ENCODE measurements at regions not wholly inside any gene's neighbourhood (a gene's known extent, or its start where the extent isn't known, plus 50 kb on each side); places are given as distances from the start of the nearest gene placed in this dataset.

DNA sequence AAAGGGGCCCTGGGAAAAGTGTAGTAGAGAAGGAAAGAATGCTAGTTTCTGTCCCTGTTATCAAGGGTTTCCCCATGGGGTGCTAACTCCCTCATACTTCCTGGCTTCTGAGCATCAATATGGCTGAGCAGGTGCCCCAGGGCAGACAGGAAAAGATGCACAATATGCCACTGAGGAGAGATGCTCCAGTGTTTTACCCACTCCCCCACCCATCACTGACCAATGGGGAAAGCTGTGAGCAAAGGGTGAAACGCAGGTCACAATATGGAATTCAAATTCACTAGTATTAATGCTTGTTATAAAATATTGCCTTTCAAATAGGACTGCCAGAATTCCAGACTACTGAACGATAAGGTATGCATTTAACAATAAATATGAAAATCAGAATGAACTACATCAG is 187.5 kb upstream of the CTNNB1 start:
- Mint-ChIP-seq H3K27me3 (peaks cover 11 to 21% of the 10 kb centered on the region in 2 donors), H3K4me3 (no peak overlapping the region)
- POLR2A ChIA-PET (ENCODE audit: partially characterized antibody), result no interaction called here

DNA sequence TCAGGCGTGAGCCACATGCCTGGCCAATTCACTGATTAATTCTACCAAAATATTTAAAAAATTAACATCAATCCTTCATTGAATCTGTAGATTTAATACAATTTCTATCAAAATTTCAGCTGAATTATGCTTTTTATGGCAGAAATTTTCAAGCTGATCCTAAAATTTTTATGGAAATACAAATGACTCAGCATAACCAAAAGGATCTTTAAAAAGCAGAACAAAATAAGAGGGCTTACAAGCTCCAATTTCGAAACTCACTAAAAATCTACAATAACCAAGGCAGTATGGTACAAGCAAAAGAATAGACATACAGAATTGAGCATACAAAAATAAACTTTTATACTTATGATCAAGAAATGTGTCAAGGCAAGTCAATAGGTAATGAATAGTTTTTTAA is 180.4 kb upstream of the CTNNB1 start:
- Mint-ChIP-seq H3K36me3 (no peaks in the 10 kb centered on the region), H3K9me3 (peaks cover 0 to 2% (median 0%) of the 10 kb centered on the region in 8 donors), H3K4me3 (no peak overlapping the region), H3K27me3 (peaks cover 6 to 10% of the 10 kb centered on the region in 2 donors), H3K27ac (no peak overlapping the region), H3K4me1 (no peaks in the 10 kb centered on the region)
- ChIA-PET POLR2A (ENCODE audit: partially characterized antibody) (no interaction called here), CTCF (ENCODE audit: partially characterized antibody) (no interaction called here)
- Histone ChIP-seq H3K9me3 (ENCODE audit: control insufficient read depth in 1 of 2, low read length in 2 of 2) (no peaks in the 10 kb centered on the region), H3K27me3 (ENCODE audit: insufficient read depth, low read length) (no peaks in the 10 kb centered on the region), H3K27ac (ENCODE audit: low read depth, low read length) (no peak overlapping the region), H3K36me3 (ENCODE audit: insufficient read depth, low read length) (no peaks in the 10 kb centered on the region), H3K4me3 (ENCODE audit: low read length in 2 of 2) (no peak overlapping the region), H3K4me1 (ENCODE audit: insufficient read depth, low read length) (no peaks in the 10 kb centered on the region)
- intact Hi-C loops (cut with micrococcal nuclease), result no loop called here
- DNase-seq, result no peak

More for the DNA sequence above, 187.5 kb upstream of the CTNNB1 start:
- no peaks in the 10 kb centered on the region for H3K9me3 ChIP-seq (ENCODE audit: control insufficient read depth in 1 of 2, low read length in 2 of 2)
- no peak for DNase-seq
- H3K4me3 ChIP-seq (ENCODE audit: low read length in 2 of 2), result no peak overlapping the region
- no peak overlapping the region for H3K27ac Mint-ChIP-seq
- no peaks in the 10 kb centered on the region for H3K4me1 ChIP-seq (ENCODE audit: insufficient read depth, low read length)
- H3K36me3 Mint-ChIP-seq, result peaks cover 3 to 8% of the 10 kb centered on the region in 2 donors
- intact Hi-C loops (cut with micrococcal nuclease), result no loop called here
- H3K27ac ChIP-seq (ENCODE audit: low read depth, low read length), result no peak overlapping the region
- H3K27me3 ChIP-seq (ENCODE audit: insufficient read depth, low read length), result no peaks in the 10 kb centered on the region
- H3K36me3 ChIP-seq (ENCODE audit: insufficient read depth, low read length), result no peaks in the 10 kb centered on the region
- CTCF ChIA-PET (ENCODE audit: partially characterized antibody), result no interaction called here
- peaks cover 10 to 21% (median 15%) of the 10 kb centered on the region in 8 donors for H3K9me3 Mint-ChIP-seq
- H3K4me1 Mint-ChIP-seq, result no peaks in the 10 kb centered on the region

DNA sequence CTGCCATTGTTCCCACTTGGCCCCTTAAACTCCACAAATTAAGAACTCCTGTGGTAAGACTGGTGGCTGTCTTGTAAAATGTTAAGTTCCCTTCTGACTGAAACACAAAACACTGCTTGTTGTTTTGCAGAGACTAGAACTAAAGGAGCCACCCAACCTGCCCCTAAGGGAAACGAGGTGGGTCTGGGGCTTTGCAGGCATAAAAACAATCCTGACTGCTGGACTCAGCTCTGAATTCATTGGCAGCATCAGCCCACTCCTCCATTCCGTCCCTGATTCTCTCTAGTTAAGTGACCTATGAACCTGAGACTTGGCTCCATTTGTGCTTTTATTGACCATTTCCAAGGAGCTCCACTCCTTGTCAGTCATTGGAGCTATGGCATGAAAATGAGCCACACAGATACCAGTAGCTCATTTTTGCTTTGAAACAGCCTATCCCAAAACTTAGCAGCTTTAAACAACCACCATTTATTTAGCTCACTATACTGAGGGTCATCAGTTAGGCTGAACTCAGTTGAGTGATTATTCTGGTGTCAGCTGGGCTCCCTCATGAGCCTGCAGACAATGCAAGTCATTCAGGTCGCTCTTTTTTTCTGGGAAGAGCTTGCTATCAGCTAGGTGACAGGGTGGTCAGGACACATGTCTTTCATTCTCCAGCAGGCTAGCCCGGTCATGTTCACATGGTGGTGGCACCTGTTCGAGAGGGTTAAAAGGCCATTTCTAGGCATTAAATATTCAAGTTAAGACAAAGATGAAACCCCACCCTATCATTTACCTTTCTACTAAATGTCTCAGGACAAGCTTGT is 175.1 kb upstream of the CTNNB1 start:
- Mint-ChIP-seq H3K27me3 (peaks cover 6 to 7% of the 10 kb centered on the region in 2 donors), H3K9me3 (peaks cover 0 to 2% (median 0%) of the 10 kb centered on the region in 8 donors), H3K27ac (no peak overlapping the region), H3K4me3 (no peak overlapping the region), H3K36me3 (no peaks in the 10 kb centered on the region), H3K4me1 (no peaks in the 10 kb centered on the region)
- Histone ChIP-seq H3K27me3 (ENCODE audit: insufficient read depth, low read length) (no peaks in the 10 kb centered on the region), H3K4me3 (ENCODE audit: low read length in 2 of 2) (no peak overlapping the region), H3K4me1 (ENCODE audit: insufficient read depth, low read length) (no peaks in the 10 kb centered on the region), H3K36me3 (ENCODE audit: insufficient read depth, low read length) (no peaks in the 10 kb centered on the region), H3K27ac (ENCODE audit: low read depth, low read length) (no peak overlapping the region), H3K9me3 (ENCODE audit: control insufficient read depth in 1 of 2, low read length in 2 of 2) (no peaks in the 10 kb centered on the region)
- ChIA-PET POLR2A (ENCODE audit: partially characterized antibody) (no interaction called here), CTCF (ENCODE audit: partially characterized antibody) (no interaction called here)
- no peak for DNase-seq
- intact Hi-C loops (cut with micrococcal nuclease), result no loop called here

DNA sequence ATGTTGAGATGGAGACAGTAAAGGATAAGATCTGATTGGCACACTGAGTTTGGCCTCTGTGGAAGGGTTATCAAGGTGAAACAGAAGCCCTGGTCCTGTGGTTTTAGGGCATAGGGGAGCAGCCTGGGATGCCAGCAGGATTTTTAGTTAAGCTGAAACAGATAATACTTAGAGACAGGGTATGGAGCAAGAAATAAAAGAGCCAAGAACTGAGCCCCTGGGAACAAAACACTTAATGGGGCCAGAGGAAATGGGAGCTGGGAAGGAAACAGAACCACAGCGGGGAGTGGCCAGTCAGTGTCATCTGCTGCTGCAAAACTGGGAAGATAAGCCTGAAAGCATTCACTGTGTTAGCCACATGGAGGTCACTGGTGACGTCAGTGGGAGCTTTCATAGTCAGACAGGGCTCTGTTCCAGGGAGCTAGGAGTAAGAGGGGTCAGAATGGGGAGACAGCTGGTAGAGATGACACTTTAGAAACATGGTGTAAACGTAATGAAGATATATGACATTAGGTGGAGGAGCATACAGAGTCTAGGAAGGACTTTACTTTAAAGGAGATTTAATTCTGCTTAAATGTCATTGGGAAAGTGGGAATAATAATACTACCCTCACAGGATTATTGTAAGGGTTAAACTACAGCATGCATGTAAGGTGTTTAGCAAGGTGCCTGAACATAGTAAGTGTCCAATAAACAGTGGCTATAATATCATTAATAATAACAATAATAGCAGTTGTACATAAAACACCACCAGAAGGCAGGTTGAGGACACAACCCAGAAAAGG is 172.7 kb upstream of the CTNNB1 start:
- H3K4me3 Mint-ChIP-seq, result no peak overlapping the region
- ChIA-PET POLR2A (ENCODE audit: partially characterized antibody) (no interaction called here), CTCF (ENCODE audit: partially characterized antibody) (no interaction called here)
- Histone ChIP-seq H3K4me1 (ENCODE audit: insufficient read depth, low read length) (no peaks in the 10 kb centered on the region), H3K27ac (ENCODE audit: low read depth, low read length) (no peak overlapping the region), H3K9me3 (ENCODE audit: control insufficient read depth in 1 of 2, low read length in 2 of 2) (no peaks in the 10 kb centered on the region), H3K36me3 (ENCODE audit: insufficient read depth, low read length) (no peaks in the 10 kb centered on the region), H3K27me3 (ENCODE audit: insufficient read depth, low read length) (peaks cover 5% of the 10 kb centered on the region), H3K4me3 (ENCODE audit: low read length in 2 of 2) (no peak overlapping the region)
- no peaks in the 10 kb centered on the region for H3K9me3 Mint-ChIP-seq
- intact Hi-C loops (cut with micrococcal nuclease), result no loop called here
- H3K4me1 Mint-ChIP-seq, result no peaks in the 10 kb centered on the region
- no peak overlapping the region for H3K27ac Mint-ChIP-seq
- peaks cover 3 to 5% of the 10 kb centered on the region in 2 donors for H3K27me3 Mint-ChIP-seq
- H3K36me3 Mint-ChIP-seq, result no peaks in the 10 kb centered on the region
- DNase-seq, result no peak

DNA sequence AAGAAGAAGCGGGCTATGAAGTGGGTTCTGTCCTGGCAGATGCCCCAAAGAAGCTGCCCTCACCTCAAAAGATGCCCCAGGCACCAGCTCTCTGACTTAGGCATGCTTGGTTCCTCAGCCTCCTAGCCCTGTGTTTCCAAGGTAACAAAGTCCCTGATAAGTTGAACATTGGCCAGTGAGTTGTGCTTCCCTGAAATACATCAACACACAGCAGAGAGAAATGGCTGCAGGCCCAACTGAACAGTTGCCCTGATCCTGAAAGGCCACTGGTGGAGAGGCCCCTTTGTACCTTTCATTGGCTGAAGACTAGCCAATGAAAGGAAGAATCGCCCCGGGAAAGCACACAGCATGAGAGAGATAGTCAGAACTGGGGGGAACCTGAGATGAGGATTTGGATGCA is 169.9 kb upstream of the CTNNB1 start:
- POLR2A ChIA-PET (ENCODE audit: partially characterized antibody), result no interaction called here
- intact Hi-C loops (cut with micrococcal nuclease), result no loop called here
- Mint-ChIP-seq H3K4me1 (no peaks in the 10 kb centered on the region), H3K27ac (no peak overlapping the region), H3K27me3 (peaks cover 4 to 9% of the 10 kb centered on the region in 2 donors), H3K36me3 (no peaks in the 10 kb centered on the region), H3K9me3 (no peaks in the 10 kb centered on the region), H3K4me3 (no peak overlapping the region)
- Histone ChIP-seq H3K27me3 (ENCODE audit: insufficient read depth, low read length) (peaks cover 5% of the 10 kb centered on the region), H3K4me1 (ENCODE audit: insufficient read depth, low read length) (no peaks in the 10 kb centered on the region), H3K27ac (ENCODE audit: low read depth, low read length) (no peak overlapping the region), H3K9me3 (ENCODE audit: control insufficient read depth in 1 of 2, low read length in 2 of 2) (no peaks in the 10 kb centered on the region), H3K4me3 (ENCODE audit: low read length in 2 of 2) (no peak overlapping the region), H3K36me3 (ENCODE audit: insufficient read depth, low read length) (no peaks in the 10 kb centered on the region)
- CTCF ChIA-PET (ENCODE audit: partially characterized antibody), result no interaction called here
- DNase-seq, result no peak

DNA sequence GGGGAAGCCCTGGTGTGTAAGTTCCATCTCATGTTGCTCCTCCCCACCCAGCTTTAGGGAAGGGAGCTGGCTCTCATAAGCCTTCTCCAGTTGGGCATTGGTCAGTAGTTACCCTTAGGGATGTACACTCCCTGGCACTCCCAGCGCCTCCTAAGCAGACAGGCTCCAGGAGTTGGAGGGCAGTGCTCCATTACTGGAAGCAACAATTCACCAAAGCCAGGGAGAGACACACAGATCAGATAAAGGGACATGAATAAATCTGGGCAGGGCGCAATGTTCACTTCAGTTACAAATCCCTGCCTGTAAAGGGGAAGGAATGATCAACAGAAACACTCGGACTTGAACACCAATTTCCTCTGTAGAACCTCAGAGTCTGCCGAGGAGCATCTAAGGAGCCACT is 169.1 kb upstream of the CTNNB1 start:
- no peak for DNase-seq
- CTCF ChIA-PET (ENCODE audit: partially characterized antibody), result no interaction called here
- H3K27ac Mint-ChIP-seq, result no peak overlapping the region
- Histone ChIP-seq H3K9me3 (ENCODE audit: control insufficient read depth in 1 of 2, low read length in 2 of 2) (no peaks in the 10 kb centered on the region), H3K27me3 (ENCODE audit: insufficient read depth, low read length) (peaks cover 5% of the 10 kb centered on the region), H3K27ac (ENCODE audit: low read depth, low read length) (no peak overlapping the region), H3K36me3 (ENCODE audit: insufficient read depth, low read length) (no peaks in the 10 kb centered on the region), H3K4me1 (ENCODE audit: insufficient read depth, low read length) (no peaks in the 10 kb centered on the region), H3K4me3 (ENCODE audit: low read length in 2 of 2) (no peak overlapping the region)
- no peaks in the 10 kb centered on the region for H3K9me3 Mint-ChIP-seq
- peaks cover 4 to 6% of the 10 kb centered on the region in 2 donors for H3K27me3 Mint-ChIP-seq
- POLR2A ChIA-PET (ENCODE audit: partially characterized antibody), result no interaction called here
- H3K4me3 Mint-ChIP-seq, result no peak overlapping the region
- intact Hi-C loops (cut with micrococcal nuclease), result no loop called here
- H3K4me1 Mint-ChIP-seq, result no peaks in the 10 kb centered on the region
- H3K36me3 Mint-ChIP-seq, result no peaks in the 10 kb centered on the region

DNA sequence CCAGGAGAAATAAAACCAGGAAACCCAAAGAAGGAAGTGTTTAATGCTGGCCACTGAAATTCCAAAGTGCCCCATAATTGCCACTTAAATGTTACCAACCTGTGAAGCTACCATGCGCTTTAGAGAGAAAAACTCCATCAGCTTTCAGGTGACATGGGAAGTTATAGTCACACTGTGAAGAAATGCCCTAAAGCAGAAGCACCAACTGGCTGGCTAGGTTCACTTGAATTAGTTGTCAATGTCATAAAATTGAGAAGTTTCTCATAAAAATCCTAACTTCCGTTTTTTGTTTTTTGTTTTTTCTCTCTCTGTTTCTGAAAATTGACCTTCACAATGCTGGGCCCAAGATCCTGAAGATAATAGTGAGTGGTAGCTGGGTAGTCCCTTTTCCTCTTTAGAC is 167.9 kb upstream of the CTNNB1 start:
- H3K27ac ChIP-seq (ENCODE audit: low read depth, low read length), result no peak overlapping the region
- H3K9me3 Mint-ChIP-seq, result no peaks in the 10 kb centered on the region
- intact Hi-C loops (cut with micrococcal nuclease), result no loop called here
- peaks cover 5% of the 10 kb centered on the region for H3K27me3 ChIP-seq (ENCODE audit: insufficient read depth, low read length)
- no peak overlapping the region for H3K27ac Mint-ChIP-seq
- peaks cover 7% of the 10 kb centered on the region in 2 donors for H3K27me3 Mint-ChIP-seq
- H3K36me3 Mint-ChIP-seq, result no peaks in the 10 kb centered on the region
- CTCF ChIA-PET (ENCODE audit: partially characterized antibody), result no interaction called here
- H3K4me1 Mint-ChIP-seq, result no peaks in the 10 kb centered on the region
- H3K9me3 ChIP-seq (ENCODE audit: control insufficient read depth in 1 of 2, low read length in 2 of 2), result no peaks in the 10 kb centered on the region
- POLR2A ChIA-PET (ENCODE audit: partially characterized antibody), result no interaction called here
- no peaks in the 10 kb centered on the region for H3K36me3 ChIP-seq (ENCODE audit: insufficient read depth, low read length)
- H3K4me3 Mint-ChIP-seq, result no peak overlapping the region
- no peak for DNase-seq
- no peak overlapping the region for H3K4me3 ChIP-seq (ENCODE audit: low read length in 2 of 2)
- H3K4me1 ChIP-seq (ENCODE audit: insufficient read depth, low read length), result no peaks in the 10 kb centered on the region
